Heart left ventricle (tissue), 16 donors: ENCODE measurements at regions not wholly inside any gene's neighbourhood (a gene's known extent, or its start where the extent isn't known, plus 50 kb on each side); places are given as distances from the start of the nearest gene placed in this dataset.

Experiments used
- ATAC-seq, 4 donors: fragments of 200-7000 bp; cut with Tn5 transposase; one replicate each; pipeline ENCODE4 v1.9.1; 2020 to 2022; ENCODE audit warnings: moderate library complexity in 4 of 4, mild to moderate bottlenecking in 3 of 4, moderate number of reproducible peaks in 1 of 4
- DNase-seq, 5 donors: peaks; one replicate each; pipeline ENCODE4 v3.0.0-alpha.2; 2020
- H3K27ac ChIP-seq, 12 donors: fragments of 200-600 bp; sonication (generic) in 4 of 12; one replicate each; pipeline versions ENCODE4 v1.5.0 to v1.8.0; 2016 to 2022; ENCODE audit warnings: mild to moderate bottlenecking in 2 of 12
- H3K27me3 ChIP-seq, 9 donors: fragments of 200-600 bp; sonication (generic) in 2 of 9; one replicate each; pipeline versions ENCODE4 v1.5.1 to v1.8.0; 2016 to 2022; ENCODE audit warnings: mild to moderate bottlenecking in 3 of 9
- H3K36me3 ChIP-seq, 9 donors: fragments of 200-600 bp; sonication (generic) in 2 of 9; one replicate each; pipeline versions ENCODE4 v1.5.0 to v1.8.0; 2018 to 2022; ENCODE audit warnings: mild to moderate bottlenecking in 2 of 9
- H3K4me1 ChIP-seq, 12 donors: fragments of 200-600 bp; sonication (generic) in 4 of 12; one replicate each; pipeline versions ENCODE4 v1.5.0 to v1.8.0; 2016 to 2022; ENCODE audit warnings: mild to moderate bottlenecking in 3 of 12
- H3K4me3 ChIP-seq, 12 donors: fragments of 200-600 bp; sonication (generic) in 4 of 12; one replicate each; pipeline versions ENCODE4 v1.5.0 to v1.8.0; 2017 to 2022; ENCODE audit warnings: mild to moderate bottlenecking in 9 of 12, moderate library complexity in 4 of 12
- H3K9me3 ChIP-seq, 12 donors: fragments of 200-600 bp; sonication (generic) in 4 of 12; one replicate each; pipeline versions ENCODE4 v1.5.0 to v1.8.0; 2016 to 2022; ENCODE audit warnings: mild to moderate bottlenecking in 1 of 12
- POLR2A ChIP-seq, 2 donors: fragments of 450-650 bp; IDR thresholded peaks; one replicate each; pipeline ENCODE4 v1.6.1; 2017; ENCODE audit warnings: antibody characterized with exemption in 2 of 2, mild to moderate bottlenecking in 2 of 2, moderate library complexity in 2 of 2
- WGBS, 4 donors: extraction: QIAGEN DNeasy Blood & Tissue Kit in 2 of 4; methylation state at CpG; one replicate each; pipeline versions ENCODE4 v1.1.5 to v1.1.7; 2013 to 2018; 5-methylcytosine and 5-hydroxymethylcytosine counted together
- intact Hi-C, 10 donors: fragments of 100-400 bp; cut with DNase I; formaldehyde crosslinking; loops; one replicate each; pipeline versions ENCODE4 v1.11.1 to v1.14.2; 2022
- TF ChIP-seq, protein P1 (sequence below), 12 donors: fragments of 200-600 bp; sonication (generic) in 4 of 12; IDR thresholded peaks; one replicate each; pipeline versions ENCODE4 v1.5.0 to v1.8.0; 2018 to 2022; ENCODE audit warnings: antibody characterized with exemption in 12 of 12, mild to moderate bottlenecking in 5 of 12
- donor health status: ischemic (EF 13 %, LVEDD 7.1; RV severe dilation, severe dysfunction).
- donor health status: healthy with polysubstance abuse.
- donor health status: DM: no; HTN: yes; CAD: no.
- donor health status: DM: no; HTN: no; CAD: no.
- donor health status: ischemic (EF 25% LVEDD 6.9; RV normal size, moderate dysfunction).
- donor health status: ischemic (EF 25% LVEDD 5.7; RV mildly dilated, moderate dysfunction).
- donor health status: healthy.
- donor health status: DM: yes; HTN: yes; CAD: no.
- donor health status: ischemic (EF 35%, LVEDD 5.7; RV mildly dilated, moderate dysfunction).
- donor health status: nonischemic (EF 11% LVEDD 7.7; RV severe dilation, severe dysfunction).
- donor health status: DM: yes; HTN: yes; CAD: no.
- donor health status: PGD.
- donor health status: ischemic (EF 29% LVEDD 5.4; RV normal size, mild dysfunction).
- donor health status: nonischemic (EF 23%, LVEDD 6.1; RV moderate dilation, normal function).

- Histone ChIP-seq H3K4me3 (no peak overlapping the region), H3K36me3 (no peaks in the 10 kb centered on the region), H3K4me1 (peaks cover 0 to 2% (median 0%) of the 10 kb centered on the region in 12 donors), H3K27me3 (no peaks in the 10 kb centered on the region), H3K27ac (no peak overlapping the region), H3K9me3 (no peaks in the 10 kb centered on the region)
- WGBS, 4 donors: 87 to 89% (median 88%) methylated on average over 3 of the region's 3 CpGs
- ATAC-seq: no peak
- no peak for DNase-seq
- intact Hi-C loops: no loop called here
- TF ChIP-seq, protein P1, sequence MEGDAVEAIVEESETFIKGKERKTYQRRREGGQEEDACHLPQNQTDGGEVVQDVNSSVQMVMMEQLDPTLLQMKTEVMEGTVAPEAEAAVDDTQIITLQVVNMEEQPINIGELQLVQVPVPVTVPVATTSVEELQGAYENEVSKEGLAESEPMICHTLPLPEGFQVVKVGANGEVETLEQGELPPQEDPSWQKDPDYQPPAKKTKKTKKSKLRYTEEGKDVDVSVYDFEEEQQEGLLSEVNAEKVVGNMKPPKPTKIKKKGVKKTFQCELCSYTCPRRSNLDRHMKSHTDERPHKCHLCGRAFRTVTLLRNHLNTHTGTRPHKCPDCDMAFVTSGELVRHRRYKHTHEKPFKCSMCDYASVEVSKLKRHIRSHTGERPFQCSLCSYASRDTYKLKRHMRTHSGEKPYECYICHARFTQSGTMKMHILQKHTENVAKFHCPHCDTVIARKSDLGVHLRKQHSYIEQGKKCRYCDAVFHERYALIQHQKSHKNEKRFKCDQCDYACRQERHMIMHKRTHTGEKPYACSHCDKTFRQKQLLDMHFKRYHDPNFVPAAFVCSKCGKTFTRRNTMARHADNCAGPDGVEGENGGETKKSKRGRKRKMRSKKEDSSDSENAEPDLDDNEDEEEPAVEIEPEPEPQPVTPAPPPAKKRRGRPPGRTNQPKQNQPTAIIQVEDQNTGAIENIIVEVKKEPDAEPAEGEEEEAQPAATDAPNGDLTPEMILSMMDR (IDR thresholded peaks at IDR 0.05): no peak
- no peak for TF ChIP-seq POLR2A (IDR thresholded peaks at IDR 0.05)
Measured at GRCh38 chr3:18652781-18653180, 227.6 kb upstream of the SATB1 start.

- no peak overlapping the region for H3K27ac ChIP-seq
- no peaks in the 10 kb centered on the region for H3K9me3 ChIP-seq
- ATAC-seq (no peak), DNase-seq (no peak)
- H3K36me3 ChIP-seq: no peaks in the 10 kb centered on the region
- intact Hi-C loops: no loop called here
- WGBS, 4 donors: 66 to 79% (median 72%) methylated on average over 5 of the region's 5 CpGs
- no peak for TF ChIP-seq POLR2A (IDR thresholded peaks at IDR 0.05)
- TF ChIP-seq, protein P1 (IDR thresholded peaks at IDR 0.05): no peak
- H3K4me1 ChIP-seq: peaks cover 0 to 4% (median 0%) of the 10 kb centered on the region in 12 donors
- no peaks in the 10 kb centered on the region for H3K27me3 ChIP-seq
- H3K4me3 ChIP-seq: no peak overlapping the region
Measured at GRCh38 chr3:18650731-18651130, 225.6 kb upstream of the SATB1 start.

GRCh38 chr3:18649666-18650363, 224.7 kb upstream of the SATB1 start:
- WGBS, 4 donors: 61 to 72% (median 65%) methylated on average over 4 of the region's 4 CpGs
- intact Hi-C loops: no loop called here
- H3K4me1 ChIP-seq: peaks cover 0 to 4% (median 0%) of the 10 kb centered on the region in 12 donors
- no peaks in the 10 kb centered on the region for H3K9me3 ChIP-seq
- no peak for ATAC-seq
- no peaks in the 10 kb centered on the region for H3K27me3 ChIP-seq
- no peaks in the 10 kb centered on the region for H3K36me3 ChIP-seq
- TF ChIP-seq, protein P1 (IDR thresholded peaks at IDR 0.05): no peak
- TF ChIP-seq POLR2A (IDR thresholded peaks at IDR 0.05): no peak
- DNase-seq: no peak
- H3K27ac ChIP-seq: no peak overlapping the region
- no peak overlapping the region for H3K4me3 ChIP-seq

DNA sequence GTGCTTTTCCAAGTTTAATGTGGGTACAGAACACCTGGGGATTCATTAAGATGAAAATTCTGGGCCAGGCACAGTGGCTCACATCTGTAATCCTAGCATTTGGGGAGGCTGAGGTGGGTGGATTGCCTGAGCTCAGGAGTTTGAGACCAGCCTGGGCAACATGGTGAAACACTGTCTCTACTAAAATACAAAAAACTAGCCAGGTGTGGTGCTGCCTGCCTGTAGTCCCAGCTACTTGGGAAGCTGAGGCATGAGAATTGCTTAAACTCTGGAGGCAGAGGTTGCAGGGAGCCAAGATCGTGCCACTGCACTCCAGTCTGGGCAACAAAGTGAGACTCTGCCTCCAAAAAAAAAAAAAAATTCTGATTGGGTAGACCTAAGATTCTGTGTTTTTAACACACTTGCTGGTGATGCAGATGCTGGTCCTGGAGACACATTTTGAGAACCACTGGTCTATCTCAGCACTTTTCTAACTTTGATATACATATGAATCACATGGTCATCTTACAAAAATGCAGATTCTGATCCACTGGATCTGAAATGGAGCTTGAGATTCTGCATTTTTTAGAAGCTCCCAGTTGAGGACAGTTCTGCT, 223.8 kb upstream of the SATB1 start:
- Histone ChIP-seq H3K27ac (no peak overlapping the region), H3K36me3 (no peaks in the 10 kb centered on the region), H3K4me1 (peaks cover 0 to 4% (median 0%) of the 10 kb centered on the region in 12 donors), H3K27me3 (no peaks in the 10 kb centered on the region), H3K9me3 (no peaks in the 10 kb centered on the region), H3K4me3 (no peak overlapping the region)
- 0 to 69% (median 31%) methylated on average over 1 of the region's 1 CpG for WGBS, 4 donors
- DNase-seq: no peak
- intact Hi-C loops: no loop called here
- no peak for ATAC-seq
- TF ChIP-seq, protein P1 (IDR thresholded peaks at IDR 0.05): no peak
- TF ChIP-seq POLR2A (IDR thresholded peaks at IDR 0.05): no peak
